ENCODE measurements at regions not wholly inside any gene's neighbourhood (a gene's known extent, or its start where the extent isn't known, plus 50 kb on each side); places are given as distances from the start of the nearest gene placed in this dataset.
"Not testable (repeated sequence)": the region's sequence is repeated elsewhere in the genome, so short reads cannot be mapped to it uniquely, and the experiment has no call there.

DNA sequence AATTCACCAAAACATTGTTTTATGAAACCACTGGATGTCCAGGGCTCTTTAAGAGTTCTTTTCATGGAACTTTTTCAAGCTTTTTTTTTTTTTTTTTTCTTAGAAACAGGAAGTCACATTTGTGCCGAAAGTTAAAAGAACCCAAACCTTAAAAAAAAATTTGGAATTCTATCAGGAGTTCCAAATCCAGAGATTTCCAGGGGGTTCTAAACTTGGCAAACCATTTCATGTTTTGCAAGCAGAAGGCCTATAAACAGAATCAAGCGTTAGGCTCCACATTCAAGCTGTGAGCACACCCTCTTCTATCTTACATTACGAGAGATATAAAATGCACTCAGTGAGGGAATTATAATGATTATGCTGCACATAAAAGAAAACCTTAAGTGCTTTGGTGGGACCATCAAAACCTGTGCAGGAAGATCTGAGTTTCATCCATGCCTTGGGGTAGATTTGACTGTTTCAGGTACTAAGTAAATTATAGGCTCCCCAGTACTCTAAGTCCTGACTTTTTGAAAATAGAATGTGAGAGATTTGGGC is 154.8 kb upstream of the FAR2 start:
- DNase-seq: no peak

DNA sequence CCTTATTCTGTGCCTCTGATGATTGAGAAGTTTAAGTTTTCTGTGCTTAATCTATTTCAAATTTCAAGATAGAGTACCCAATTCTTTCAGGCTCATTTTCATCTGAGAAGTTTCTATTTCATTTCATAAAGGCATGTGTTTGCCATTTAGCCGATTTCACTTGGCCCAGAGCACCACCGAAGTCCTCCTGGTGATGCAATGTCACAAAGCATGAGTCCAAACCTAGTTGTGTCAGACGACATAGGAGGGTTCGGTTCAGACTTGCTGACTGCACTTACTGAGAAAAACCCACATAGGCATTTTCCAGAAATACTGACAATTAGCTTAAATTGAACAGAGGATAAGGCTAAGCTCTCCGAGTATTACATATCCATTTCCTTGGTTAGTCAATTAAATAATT is 152.4 kb upstream of the FAR2 start:
- no peak for DNase-seq

DNA sequence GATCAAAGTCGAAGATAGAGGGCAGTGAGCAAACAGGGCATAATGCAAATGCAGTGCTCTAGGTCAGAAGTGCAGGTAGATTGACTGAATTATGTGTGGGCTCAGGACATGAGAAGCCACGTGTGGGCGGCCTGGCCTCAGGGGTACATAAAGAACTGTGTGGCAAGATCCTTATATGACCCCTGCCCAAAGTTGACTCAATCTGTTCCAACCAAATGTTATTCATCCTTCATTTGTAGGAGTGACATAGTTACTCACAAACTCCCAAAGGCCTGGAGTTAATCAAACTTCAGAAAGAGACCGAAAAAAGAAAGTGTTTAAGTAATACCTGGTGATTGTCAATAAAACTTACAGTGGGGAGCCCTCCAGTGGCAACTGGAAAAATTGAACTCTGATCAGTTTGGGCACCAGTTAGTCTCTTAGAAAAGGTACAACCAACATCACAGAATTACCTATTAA is 150.4 kb upstream of the FAR2 start:
- no peak for DNase-seq

DNA sequence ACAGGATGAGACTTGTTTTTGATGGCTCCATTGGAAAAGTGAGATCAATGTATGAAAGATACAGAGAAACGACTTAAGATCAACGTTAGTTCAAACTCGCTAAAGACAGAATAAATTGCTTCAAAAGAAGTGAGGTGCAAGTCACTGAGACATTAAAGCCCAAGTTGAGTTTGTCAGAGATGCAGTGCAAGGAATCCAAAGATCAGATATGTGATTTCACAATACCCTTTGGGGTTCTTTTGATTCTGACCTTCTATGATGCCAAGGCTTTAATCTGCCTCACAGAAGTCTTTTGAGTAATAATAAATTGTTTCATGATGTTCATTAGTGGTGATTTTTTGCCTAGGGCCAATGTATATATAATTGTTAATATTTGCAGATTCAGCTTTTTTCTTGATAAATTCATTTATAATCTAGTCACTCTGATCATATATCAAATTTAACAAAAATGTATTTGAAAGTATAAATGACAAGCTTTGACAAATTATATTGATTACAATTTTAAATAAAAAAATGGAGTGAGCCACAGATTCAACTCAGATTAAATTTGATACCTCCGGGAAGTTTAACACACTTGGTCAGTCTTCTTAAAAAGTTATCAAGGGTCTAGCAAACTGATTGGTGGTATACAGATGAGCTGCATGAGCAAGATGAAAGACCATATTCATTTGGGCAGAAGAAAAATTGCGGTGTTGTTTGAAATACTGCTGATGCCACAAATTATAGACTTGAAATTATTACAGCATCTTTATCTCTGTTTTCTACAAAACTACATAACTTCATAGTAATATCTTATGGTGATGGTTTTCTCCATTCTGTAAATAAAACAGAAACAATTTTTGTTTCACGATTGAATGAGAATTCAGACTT is 144.8 kb upstream of the FAR2 start:
- DNase-seq: no peak

DNA sequence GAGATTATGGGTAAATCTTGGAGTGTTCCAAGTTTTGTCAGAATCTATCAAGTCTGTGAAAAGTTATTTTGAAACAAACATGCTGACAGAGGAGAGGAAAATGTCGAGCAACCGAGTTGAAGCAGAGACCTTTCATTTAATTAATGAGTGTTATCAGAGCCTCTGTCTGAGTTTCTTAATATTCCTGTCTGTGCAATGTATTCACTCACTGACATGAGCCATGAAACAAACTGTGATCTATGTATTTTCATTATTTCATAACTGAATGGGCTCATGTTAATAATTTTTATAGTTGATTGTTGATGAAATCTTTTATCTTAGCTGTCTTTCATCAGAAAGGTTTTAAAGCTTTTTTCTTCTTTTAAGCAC is 144.2 kb upstream of the FAR2 start:
- DNase-seq: no peak

DNA sequence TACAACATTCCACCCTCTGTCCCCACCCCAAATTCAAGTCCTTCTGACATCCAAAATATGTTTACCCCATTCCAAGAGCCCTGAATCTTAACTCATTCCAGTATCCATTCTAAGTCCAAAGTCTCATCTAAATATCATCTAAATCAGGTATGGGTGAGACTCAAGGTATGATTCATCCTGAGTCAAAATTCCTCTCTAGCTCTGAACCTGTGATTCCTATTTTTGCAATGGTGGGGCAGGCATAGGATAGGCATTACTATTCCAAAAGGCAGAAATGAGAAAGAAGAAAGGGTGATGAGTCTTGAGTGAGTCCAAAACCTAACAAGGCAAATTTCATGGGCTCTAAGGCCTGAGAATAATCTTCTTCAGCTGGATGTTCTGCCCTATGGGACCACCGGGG is 140.3 kb upstream of the FAR2 start:
- no peak for DNase-seq

DNA sequence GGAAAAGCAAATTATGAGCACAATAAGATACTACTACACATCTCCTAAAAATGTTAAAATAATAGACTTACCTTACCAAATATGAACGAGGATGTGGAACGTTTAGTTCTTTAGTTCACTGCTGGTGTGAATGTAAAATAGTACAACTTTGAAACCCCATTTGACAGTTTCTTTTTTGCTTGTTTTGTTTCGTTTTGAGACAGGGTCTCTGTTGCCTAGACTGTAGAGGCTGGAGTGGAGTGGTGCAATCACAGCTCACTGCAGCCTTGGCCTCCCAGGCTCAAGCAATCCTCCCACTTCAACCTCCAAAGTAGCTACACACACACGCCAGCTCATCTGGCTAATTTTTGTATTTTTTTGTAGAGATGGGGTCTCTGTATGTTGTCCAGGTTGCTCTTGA is 136.4 kb upstream of the FAR2 start:
- DNase-seq: no peak

DNA sequence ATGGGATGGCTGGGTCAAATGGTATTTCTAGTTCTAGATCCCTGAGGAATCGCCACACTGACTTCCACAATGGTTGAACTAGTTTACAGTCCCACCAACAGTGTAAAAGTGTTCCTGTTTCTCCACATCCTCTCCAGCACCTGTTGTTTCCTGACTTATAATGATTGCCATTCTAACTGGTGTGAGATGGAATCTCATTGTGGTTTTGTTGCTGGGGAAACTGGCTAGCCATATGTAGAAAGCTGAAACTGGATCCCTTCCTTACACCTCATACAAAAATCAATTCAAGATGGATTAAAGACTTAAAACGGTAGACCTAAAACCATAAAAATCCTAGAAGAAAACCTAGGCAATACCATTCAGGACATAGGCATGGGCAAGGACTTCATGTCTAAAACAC is 131.5 kb upstream of the FAR2 start:
- DNase-seq: not testable (repeated sequence)

DNA sequence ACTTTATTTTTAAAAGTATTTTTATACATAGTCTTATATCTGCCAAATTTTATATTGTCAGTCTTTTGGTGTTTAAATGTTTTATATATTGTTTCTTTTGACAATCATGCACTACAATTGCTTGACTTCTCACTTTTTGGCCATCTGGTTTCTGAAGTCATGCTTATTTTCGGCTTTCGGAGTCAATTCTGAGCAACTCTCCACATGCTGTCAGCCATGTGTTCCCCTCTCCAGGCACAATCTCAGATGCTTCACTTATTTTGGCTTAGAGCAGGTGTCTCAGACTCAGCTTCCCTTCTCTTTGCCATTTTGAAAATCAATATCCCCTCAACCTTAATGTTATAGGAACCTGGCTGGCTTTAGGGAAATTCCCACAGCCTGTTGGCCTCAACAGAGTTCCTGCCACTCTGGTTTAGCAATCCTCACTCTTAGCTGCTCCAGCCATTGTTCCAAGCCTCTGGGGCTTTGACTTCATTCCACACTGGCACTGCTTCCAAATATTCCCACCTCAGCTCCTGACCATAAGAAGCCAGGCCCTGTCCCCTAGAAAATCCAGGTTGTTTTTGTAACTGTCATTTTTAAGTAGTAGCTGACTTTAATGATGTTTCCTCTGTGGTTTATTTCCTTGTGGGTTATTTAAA is 125.5 kb upstream of the FAR2 start:
- no peak for DNase-seq

DNA sequence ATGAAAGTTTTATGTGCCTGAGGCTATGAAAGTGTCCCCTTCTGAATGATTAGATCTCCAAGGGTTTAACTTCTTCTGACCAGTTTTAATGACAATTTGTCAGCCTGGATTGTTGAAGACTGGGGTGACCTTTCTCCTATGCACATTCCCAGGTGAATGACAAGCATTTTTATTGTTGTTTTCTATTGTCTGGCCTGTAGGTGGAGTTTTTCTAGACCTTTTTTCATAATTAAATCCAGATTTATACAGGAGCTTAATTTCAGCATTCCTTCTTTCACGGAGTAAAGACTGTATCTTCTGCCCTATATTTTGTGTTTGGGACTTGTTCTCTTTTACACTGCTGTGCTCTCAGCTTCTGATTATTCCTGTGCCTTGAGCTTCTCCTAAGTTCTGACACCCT is 125.0 kb upstream of the FAR2 start:
- DNase-seq: no peak

DNA sequence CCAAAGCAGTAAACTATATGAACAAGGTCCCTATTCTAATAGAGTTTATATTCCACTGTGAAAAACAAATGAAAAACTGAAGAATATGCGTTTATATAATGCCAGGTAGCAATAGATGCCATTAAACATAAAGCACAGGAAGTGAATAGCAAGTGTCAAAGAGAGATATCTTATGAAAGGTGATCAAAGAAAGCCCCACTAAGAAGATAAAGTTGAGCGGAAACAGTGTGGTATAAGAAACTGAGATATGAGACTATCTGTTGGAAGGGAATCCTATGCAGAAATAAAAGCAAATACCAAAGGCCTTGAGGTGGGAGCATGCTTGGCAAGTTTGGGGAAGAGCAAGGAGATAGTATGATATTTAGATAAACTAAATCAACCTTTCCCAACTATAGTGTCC is 123.1 kb upstream of the FAR2 start:
- DNase-seq: no peak

DNA sequence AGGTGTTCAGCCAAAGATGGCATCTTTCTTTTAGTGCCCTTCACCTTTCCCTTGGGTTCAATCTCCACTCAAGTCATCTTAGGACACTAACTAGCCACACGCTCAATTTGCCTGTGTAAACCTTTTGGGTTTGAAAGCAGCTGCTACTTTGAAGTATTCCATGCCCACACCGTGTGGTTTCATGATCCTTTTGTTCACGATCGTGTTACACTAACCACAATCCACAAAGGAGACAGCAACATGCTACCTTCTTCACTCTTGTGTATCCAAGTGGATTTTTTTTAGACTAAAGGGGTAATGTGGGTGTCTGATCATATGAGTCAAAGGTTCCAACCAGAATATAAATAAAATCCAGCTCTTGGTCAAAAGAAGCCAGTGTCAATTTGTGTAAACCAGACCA is 122.7 kb upstream of the FAR2 start:
- no peak for DNase-seq

DNA sequence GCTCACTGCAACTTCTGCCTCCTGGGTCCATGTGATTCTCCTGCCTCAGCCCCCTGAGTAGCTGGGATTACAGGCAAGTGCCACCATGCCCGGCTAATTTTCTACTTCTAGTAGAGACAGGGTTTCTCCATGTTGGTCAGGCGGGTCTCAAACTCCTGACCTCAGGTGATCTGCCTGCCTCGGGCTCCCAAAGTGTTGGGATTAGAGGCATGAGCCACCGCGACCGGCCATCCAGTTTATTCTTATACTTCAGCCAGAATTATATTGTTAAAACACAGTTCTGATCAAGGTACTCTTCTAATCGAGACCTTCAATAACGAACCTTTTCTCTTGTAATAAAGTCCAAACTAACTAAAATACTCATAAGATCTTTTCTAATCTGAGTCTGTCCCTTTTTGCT is 119.6 kb upstream of the FAR2 start:
- DNase-seq: not testable (repeated sequence)

DNA sequence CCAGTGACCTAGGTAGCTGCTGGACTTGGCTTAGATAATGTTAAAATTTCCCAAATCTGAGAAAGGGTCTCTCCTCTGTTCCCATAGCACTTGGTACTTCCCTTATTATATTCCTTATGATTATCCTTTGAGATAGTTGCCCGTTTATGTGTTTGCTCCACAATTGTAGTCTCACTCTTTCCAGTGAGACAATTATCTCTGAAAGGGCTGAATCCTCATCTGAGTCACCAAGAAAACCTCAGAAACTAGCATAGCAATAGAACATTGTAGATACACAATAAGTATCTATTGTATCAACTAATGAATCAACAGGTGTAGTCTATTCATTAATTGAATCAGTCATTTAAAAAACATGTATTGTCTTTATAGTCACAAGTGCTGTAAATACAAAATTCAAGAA is 119.1 kb upstream of the FAR2 start:
- no peak for DNase-seq

DNA sequence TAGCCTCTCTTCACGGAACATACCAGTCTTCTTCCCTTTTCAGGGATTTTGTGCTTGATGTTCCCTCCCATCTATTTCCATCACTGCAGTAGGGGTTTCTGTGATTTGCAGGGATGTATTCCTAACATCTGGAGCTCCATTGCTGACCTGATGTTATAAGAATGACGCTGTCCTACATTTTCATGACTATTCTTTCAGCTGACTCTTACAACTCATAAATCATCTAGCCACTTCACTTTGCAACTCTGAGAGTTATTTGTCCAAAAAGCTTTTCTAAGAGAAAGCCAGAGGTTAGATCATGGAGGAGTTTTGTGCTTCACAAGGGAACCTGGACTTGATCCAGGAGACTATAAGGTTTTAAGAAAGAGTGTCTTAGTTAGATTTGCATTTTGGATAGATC is 116.6 kb upstream of the FAR2 start:
- DNase-seq: no peak

DNA sequence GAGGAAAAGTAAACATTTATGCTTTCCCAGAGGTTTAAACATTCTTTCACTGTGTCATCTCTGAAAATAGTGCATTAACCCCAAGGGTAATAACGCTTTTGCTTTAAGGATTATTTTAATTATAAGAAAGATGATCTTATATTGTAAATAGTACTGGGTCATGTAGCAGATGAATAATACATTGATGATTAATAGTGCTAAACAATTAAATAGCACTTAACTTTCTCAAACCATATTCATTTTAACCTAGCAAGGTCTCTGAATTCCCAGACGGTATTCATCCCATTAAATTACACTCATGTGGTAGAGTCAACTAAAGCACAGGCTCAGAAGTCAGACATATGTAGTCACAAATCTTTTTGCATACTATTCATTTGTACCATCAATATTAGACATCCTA is 115.6 kb upstream of the FAR2 start:
- DNase-seq: no peak

DNA sequence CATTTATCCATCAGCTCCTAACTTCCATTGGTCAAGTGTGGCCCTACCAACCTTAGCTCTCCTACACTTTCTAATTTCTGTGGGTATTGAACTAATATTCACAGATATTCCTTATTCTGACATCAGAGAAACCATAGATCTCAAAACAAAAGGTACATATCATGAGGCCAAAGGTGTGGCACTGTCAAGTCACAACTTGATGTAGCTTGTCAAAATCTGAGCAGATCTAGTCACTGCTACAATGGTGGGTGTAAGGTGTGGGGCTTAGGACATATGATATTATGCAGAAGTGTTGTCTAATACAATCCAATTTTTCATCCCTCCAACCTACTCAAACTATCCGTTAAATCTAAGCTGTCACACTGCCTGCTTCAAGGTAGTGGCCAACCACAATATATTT is 114.0 kb upstream of the FAR2 start:
- DNase-seq: no peak

DNA sequence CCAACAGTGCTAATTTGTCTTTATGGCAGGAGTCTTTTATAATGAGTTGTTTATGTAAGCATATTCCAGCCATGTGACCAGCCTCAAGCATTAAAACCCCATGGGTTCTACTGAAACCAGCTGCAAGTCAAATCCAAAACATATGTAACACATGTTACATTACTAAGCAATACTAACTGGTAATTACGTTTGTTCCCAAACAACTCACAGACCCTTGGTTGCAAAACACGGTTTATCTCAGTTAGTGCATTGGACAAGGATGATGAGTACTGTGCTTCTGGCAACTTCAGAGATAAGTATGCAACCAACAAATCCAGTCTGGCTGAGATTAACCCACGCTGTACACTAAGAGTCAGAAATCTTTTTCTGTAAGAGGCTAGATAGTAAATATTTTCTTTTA is 110.1 kb upstream of the FAR2 start:
- no peak for DNase-seq

DNA sequence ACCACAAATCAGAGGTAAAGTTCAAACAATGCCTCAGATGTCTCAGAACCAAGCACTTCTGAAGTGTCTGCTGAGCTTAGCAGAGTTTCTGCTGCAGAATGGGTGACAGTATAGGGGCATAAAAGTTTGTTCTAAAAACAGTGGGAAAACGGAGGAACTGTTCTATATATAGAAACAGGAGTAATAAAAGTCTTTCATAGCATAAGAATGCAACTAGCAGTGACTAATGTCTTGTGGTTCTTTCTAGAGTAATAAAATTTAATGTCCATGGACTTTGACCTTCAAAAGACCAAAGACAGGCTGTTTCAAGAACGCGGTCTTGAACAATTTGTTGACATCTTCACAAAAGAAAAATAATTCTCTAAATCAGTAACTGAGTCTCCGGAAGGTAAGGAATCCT is 107.5 kb upstream of the FAR2 start:
- DNase-seq: no peak

DNA sequence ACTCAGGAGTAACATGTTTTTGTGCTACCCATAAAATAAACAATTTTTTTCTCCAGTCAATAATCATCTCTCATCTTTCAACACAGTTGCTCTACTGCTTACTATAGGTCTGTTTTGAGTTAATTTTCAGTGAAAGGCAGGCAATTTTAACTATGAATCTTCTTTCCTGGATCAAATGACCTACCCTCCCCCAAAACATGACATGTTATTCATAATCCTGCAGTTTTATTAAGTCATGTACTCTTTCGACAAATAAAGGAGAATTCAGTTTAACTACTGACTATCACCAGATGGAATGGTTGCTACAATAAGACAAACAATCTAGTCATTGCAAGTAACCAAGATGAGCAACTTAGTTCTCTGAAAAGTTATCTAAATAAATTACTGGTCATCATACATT is 106.0 kb upstream of the FAR2 start:
- DNase-seq: no peak

DNA sequence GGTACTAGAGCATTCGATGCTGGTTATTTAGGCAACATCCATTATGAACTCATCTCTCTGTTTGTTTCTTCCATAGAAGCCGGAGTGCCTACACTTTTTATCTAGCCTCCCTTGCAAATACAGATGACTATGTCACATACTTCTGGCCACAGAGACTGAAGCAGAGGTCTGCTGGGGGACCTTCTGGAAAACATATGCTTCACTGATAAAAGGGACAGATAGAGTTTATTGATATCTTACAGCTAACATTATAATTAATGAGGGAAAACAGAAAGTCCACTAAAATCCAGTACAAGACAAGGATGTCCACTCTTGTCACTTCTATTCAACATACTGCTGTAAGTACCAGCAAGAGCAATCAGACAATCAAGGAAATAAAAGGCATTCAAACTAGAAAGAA is 104.3 kb upstream of the FAR2 start:
- DNase-seq: no peak

DNA sequence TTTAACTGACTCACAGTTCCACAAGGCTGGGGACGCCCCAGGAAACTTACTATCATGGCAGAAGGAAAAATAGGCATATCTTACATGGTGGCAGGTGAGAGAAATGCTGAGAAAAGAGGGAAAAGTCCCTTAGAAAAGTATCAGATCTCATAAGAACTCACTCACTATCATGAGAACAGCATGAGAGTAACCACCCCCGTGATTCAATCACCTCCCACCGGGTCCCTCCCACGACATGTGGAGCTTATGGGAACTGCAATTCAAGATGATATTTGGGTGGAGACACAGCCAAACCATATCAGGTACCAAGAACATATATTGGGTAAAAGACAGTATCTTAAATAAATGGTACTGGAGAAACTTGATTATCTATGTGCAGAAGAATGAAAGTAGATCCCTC is 100.3 kb upstream of the FAR2 start:
- DNase-seq: no peak

DNA sequence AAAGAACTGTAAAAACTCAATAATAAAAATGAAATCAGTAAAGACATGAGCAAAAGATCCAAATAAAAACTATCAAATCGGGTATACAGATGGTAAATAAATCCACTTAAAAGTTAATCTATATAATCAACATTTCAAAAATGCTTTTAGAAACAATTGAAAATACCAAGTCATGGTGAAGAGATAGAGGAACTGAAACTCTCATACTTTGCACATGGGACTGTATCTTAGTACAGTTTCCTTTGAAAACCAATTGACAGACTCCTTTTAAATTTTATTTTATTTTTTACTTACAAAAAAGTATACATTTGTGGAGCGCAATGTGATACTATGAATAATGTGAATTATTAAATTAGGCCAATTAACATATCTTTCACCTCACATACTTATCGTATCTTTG is 98.6 kb upstream of the FAR2 start:
- peak; percentile 22 for DNase-seq

DNA sequence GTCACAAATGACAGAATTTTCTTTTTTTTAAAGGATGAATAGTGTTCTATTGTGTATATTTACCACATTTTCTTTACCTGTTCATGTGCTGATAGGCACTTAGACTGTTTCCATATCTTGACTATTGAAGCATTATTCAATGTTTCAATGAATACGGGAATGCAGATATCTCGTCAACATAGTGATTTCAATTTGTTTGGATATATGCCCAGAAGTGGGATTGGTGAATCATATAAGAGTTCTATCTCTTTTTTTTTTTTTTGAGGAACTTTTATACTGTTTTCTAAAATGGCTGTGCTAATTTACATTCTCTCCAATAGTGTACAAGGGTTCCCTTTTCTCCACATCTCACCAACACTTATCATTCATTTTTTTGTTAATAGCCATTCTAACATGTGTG is 97.9 kb upstream of the FAR2 start:
- DNase-seq: no peak

DNA sequence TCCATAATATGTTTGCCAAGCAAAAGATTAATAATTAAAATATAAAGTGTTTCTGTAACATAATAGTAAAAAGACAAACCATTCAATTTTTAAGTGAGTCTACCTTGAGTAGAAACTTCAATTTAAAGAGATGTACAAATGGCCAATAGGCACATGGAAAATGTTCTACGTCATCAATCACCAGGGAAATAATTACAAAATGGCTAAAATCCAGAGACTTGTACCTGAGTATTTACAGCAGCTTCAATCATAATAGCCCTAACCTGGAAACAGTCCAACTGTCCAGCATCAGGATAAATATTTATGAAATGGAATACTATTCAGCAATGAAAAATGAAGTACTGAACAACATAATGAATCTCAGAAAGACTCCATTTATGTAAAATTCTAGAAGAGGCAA is 95.5 kb upstream of the FAR2 start:
- DNase-seq: no peak
